IPS-NIHi7 (cell line): ENCODE measurements at regions not wholly inside any gene's neighbourhood (a gene's known extent, or its start where the extent isn't known, plus 50 kb on each side); places are given as distances from the start of the nearest gene placed in this dataset.

Experiments
- DNase-seq: peaks from one replicate; pipeline ENCODE4 v3.0.0; 2012; ENCODE audit warnings: mixed read lengths; ENCODE audit errors: extremely low spot score

- no peak for DNase-seq
Observed at GRCh38 chr3:24843955-24844354, 349.3 kb upstream of the THRB start.

- no peak for DNase-seq
Observed at GRCh38 chr3:24845524-24846155, 351.0 kb upstream of the THRB start.

GRCh38 chr3:24846286-24846860, 351.7 kb upstream of the THRB start:
- no peak for DNase-seq

GRCh38 chr3:24850245-24850644, 355.6 kb upstream of the THRB start:
- DNase-seq: no peak

GRCh38 chr3:24853685-24854490, 359.2 kb upstream of the THRB start:
- no peak for DNase-seq

- DNase-seq: no peak
Observed at GRCh38 chr3:24854748-24855147, 360.1 kb upstream of the THRB start.

- no peak for DNase-seq
Observed at GRCh38 chr3:24857945-24858344, 363.3 kb upstream of the THRB start.

GRCh38 chr3:24863215-24863614, 368.6 kb upstream of the THRB start:
- DNase-seq: no peak

GRCh38 chr3:24867783-24868182, 373.1 kb upstream of the THRB start:
- DNase-seq: no peak

- no peak for DNase-seq
Observed at GRCh38 chr3:24881239-24881638, 386.6 kb upstream of the THRB start.

GRCh38 chr3:24886501-24886900, 391.9 kb upstream of the THRB start:
- DNase-seq: no peak

GRCh38 chr3:24890012-24890411, 395.4 kb upstream of the THRB start:
- no peak for DNase-seq

GRCh38 chr3:24899373-24899772, 404.7 kb upstream of the THRB start:
- no peak for DNase-seq

GRCh38 chr3:24899901-24900603, 405.4 kb upstream of the THRB start:
- DNase-seq: no peak

GRCh38 chr3:24905266-24905665, 410.6 kb upstream of the THRB start:
- DNase-seq: no peak

- DNase-seq: no peak
Observed at GRCh38 chr3:24907106-24907505, 412.5 kb upstream of the THRB start.

- DNase-seq: no peak
Observed at GRCh38 chr3:24911076-24911475, 416.4 kb upstream of the THRB start.

- DNase-seq: no peak
Observed at GRCh38 chr3:24915639-24916038, 421.0 kb upstream of the THRB start.

- no peak for DNase-seq
Observed at GRCh38 chr3:24917908-24918307, 423.3 kb upstream of the THRB start.

GRCh38 chr3:24923570-24923969, 428.9 kb upstream of the THRB start:
- DNase-seq: no peak

GRCh38 chr3:24929521-24929920, 434.9 kb upstream of the THRB start:
- DNase-seq: no peak

GRCh38 chr3:24933401-24933800, 438.8 kb upstream of the THRB start:
- no peak for DNase-seq

GRCh38 chr3:24936574-24936973, 441.9 kb upstream of the THRB start:
- no peak for DNase-seq
